ENCODE measurements at regions not wholly inside any gene's neighbourhood (a gene's known extent, or its start where the extent isn't known, plus 50 kb on each side); places are given as distances from the start of the nearest gene placed in this dataset.

DNA sequence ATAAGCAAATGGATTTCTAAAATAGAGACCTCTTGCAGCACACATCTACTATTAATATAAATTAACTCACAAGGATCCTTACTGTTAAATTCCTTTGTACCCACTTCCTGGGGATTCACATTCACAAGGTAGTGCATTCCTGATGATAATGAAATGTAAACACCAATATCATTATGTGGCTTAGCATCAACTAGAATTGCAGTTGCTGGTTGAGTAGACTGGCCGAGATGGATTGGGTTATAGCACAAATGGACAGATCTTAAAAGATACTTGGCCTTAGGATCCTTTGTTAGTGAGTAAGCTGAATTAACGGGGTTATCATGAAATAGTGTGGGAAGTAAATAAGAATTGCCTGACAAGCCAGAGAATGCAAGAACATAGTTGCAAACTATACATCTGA lies 369.1 kb downstream of the AEBP2 start:
- TF ChIP-seq, protein P1, sequence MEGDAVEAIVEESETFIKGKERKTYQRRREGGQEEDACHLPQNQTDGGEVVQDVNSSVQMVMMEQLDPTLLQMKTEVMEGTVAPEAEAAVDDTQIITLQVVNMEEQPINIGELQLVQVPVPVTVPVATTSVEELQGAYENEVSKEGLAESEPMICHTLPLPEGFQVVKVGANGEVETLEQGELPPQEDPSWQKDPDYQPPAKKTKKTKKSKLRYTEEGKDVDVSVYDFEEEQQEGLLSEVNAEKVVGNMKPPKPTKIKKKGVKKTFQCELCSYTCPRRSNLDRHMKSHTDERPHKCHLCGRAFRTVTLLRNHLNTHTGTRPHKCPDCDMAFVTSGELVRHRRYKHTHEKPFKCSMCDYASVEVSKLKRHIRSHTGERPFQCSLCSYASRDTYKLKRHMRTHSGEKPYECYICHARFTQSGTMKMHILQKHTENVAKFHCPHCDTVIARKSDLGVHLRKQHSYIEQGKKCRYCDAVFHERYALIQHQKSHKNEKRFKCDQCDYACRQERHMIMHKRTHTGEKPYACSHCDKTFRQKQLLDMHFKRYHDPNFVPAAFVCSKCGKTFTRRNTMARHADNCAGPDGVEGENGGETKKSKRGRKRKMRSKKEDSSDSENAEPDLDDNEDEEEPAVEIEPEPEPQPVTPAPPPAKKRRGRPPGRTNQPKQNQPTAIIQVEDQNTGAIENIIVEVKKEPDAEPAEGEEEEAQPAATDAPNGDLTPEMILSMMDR (IDR thresholded peaks at IDR 0.05; ENCODE audit: low read depth, low read length) = no peak
- no peak for TF ChIP-seq EZH2phosphoT487 (IDR thresholded peaks at IDR 0.05; ENCODE audit: low read depth)

All from OCI-LY3 (cell line).